ENCODE measurements at regions not wholly inside any gene's neighbourhood (a gene's known extent, or its start where the extent isn't known, plus 50 kb on each side); places are given as distances from the start of the nearest gene placed in this dataset.
"Not testable (repeated sequence)": the region's sequence is repeated elsewhere in the genome, so short reads cannot be mapped to it uniquely, and the experiment has no call there.

DNA sequence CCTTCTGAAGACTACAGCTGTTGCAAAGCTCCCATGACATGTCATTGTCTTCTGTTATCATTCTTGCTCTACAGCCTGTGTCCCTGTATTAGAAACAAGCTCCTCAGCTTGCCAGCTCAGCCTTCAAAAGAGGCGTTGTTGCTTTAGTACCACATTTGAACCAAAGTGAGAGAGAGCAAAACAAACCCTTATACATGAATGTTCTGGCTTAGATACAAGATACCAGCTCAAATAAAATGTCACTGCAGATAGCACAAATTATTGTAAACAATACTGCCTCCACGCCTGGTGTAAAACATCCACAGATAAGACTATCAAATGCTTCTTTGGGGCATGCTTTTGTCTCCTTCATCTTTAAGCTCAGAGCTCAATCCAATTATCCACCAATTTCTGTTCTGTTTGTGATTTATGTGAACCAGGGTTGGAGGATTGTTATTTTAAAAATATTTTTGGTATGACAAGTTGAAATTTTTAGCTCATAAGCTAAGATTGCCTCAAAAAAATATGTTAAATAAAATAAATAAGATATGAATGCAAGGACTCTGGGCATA lies 403.6 kb upstream of the CDIN1 start:
- DNase-seq (ENCODE audit: low read depth in 2 of 2): no peak

DNA sequence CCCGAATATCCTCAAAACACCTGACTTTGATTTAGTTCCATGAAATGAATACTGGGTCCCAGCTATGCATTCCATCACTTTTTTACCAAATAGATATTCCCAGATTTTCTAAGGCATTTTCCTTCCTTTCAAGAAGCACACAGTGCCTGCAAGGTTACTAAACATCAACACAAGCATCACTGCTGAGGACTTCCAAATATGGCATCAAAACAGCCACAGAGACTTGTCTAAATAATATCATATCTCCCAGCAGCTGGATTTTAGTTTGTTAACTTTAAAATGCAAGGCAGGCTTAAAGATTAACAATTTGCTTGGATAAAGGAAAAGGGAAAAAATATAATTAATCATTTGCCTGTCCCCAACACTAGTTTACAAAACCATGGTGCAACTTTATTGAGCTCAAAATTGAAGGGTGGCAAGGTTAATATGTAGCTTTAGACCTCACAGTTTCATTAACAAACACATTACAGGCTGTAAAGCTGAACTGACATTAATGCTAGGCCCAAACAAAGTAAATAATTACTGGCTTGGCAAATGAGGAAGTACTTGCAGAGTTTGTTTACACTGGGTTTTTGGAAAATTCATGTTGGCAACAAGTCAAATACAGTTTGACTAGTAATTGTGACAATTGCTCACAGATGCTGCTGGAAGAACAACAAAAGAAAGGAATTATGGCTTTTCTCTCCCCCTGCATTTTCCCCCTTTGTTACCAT lies 401.7 kb upstream of the CDIN1 start:
- DNase-seq (ENCODE audit: low read depth in 2 of 2): no peak

DNA sequence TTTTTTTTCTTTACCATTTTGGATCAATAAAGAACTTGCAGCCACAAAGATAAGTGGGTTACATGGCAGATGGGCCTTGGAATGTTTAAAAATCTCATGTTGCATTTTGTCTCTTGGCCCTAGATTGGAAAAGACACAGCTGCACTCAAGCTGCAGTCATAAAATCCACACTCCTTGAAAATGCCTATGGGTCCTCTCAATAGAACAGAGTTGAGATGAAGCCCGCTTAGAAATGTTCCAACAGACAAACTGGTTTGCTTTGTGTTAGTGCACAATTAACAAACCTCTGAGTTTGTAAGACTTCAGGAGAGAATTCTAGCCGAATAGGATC lies 401.2 kb upstream of the CDIN1 start:
- DNase-seq (ENCODE audit: low read depth in 2 of 2): no peak

DNA sequence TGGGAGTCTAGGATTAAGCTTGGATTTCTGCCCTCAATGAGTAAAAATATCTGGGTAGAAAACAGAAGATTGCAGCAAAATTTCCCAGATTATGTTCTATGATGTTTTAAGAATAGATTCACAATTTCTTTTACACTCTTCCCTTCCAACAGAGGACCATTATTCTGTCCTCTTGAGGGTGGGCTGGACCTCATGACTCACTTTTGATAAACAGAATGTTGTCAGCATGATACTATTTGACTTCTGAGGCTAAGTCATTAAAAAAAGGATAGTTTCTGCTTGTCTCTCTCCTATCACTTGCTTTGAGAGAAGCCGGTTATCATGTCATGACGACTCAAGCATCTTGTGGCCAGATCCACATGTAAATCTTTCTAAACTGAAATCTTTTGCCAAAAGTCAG lies 396.2 kb upstream of the CDIN1 start:
- DNase-seq (ENCODE audit: low read depth in 2 of 2): no peak

DNA sequence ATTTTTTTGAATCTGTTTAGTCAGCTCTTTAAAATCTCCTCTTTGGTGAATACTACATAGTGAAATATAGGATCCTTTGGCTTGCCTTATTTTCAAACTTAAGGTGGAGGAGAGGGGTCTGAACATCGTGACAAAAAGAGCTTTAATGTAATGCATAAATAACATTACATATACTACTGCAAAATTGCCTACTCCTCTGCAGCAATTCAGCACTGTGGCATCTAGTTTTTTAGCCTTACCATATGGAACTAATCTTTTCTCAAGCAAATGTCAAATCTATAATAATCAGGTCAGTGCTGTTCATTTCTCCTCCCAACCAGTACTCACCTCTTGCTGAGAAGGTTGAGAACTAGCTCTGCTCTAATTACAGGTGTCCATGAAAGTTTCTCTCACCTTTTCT lies 394.0 kb upstream of the CDIN1 start:
- DNase-seq (ENCODE audit: low read depth in 2 of 2): no peak

DNA sequence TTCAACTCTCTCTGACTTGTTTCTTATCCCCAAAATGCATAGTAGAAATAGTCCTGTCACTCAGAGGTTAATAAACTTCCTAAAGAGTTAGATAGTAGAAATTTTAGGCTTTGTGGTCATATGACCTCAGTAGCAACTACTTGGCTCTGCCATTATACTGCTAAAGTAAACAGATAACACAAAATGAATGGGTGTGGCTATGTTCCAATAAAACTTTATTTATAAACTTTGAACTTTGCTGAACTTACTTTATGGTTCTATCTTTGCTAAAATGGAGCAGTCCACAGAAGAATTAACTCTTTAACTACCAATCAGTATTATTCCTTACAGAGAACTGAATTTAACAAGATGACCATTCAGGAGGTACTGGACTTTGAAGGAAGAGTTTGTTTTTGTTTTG lies 393.6 kb upstream of the CDIN1 start:
- no peak for DNase-seq (ENCODE audit: low read depth in 2 of 2)

DNA sequence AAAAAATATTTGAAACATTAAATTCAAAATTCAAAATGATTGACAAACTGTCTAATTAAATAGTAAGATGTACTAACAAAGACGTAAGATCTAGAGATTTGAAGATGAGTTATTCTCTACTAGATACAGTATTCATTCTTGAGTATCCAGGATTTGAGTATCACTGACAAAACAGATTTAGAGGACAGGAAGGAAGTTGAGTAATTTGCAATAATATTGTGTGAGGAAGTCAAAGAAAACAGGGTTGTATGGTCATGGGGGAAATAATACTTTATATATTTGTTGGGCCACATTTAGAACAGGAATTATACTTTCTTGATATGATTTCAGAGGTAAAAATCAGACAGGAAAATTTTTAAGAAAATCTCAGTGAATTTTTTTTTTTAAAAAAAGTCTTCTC lies 393.1 kb upstream of the CDIN1 start:
- DNase-seq (ENCODE audit: low read depth in 2 of 2): no peak

DNA sequence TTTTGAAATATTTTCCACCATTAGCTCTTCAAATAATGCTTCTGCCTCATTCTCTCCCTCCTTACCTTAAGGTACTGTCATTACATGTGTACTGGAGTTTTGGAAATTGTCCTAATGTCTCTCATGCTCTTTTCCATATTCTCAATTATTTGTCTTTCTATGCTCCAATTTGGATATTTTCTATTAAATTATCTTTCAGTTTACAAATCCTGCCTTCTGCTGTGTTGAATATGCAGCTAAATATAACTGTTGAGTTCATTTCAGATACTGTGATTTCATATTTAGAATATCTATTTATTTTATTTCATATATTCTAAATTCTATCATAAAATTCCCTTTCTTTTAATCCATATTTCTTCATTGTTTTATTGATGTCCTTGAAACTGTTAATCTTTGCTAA lies 388.0 kb upstream of the CDIN1 start:
- DNase-seq (ENCODE audit: low read depth in 2 of 2): no peak

DNA sequence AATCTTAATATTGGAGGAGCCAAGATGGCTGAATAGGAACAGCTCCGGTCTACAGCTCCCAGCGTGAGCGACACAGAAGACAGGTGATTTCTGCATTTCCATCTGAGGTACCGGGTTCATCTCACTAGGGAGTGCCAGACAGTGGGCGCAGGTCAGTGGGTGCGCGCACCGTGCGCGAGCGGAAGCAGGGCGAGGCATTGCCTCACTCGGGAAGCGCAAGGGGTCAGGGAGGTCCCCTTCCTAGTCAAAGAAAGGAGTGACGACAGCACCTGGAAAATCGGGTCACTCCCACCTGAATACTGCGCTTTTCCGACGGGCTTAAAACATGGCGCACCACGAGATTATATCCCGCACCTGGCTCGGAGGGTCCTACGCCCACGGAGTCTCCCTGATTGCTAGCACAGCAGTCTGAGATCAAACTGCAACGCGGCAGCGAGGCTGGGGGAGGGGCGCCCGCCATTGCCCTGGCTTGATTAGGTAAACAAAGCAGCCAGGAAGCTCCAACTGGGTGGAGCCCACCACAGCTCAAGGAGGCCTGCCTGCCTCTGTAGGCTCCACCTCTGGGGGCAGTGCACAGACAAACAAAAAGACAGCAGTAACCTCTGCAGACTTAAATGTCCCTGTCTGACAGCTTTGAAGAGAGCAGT lies 383.9 kb upstream of the CDIN1 start:
- DNase-seq (ENCODE audit: low read depth in 2 of 2): not testable (repeated sequence)

DNA sequence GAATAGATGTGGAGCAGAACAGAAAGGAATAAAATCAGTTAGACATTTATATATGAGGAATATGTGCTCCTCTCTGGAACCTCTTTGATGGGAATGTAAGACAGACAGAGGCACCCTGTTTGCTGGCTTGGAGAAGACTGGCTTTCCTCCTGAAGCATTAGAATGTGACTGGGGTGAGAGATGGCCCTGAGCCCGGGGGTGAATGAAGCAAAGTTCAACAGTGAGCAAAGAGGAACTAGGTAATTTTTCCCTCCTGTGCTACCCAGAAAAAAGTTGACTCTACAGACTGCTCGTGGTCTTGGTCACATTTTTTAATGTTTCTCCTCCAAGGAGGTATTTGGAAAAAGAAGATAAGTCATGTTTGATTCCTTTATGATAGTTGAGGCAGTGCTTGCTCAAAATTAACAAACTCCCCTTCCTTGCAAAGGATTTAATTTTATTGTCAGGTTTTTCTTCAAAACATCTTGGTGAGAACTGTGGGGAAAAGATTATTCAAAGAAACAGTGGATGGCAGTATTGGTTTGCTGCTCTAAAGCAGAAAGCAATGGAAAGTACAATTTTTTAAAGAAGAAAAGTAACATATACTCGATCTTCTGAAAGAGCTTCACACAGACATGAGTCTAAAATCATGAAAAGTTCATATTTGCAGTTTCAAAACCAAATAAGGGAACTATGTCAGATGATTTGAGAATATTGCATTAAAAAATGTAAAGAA lies 370.4 kb upstream of the CDIN1 start:
- no peak for DNase-seq (ENCODE audit: low read depth in 2 of 2)

DNA sequence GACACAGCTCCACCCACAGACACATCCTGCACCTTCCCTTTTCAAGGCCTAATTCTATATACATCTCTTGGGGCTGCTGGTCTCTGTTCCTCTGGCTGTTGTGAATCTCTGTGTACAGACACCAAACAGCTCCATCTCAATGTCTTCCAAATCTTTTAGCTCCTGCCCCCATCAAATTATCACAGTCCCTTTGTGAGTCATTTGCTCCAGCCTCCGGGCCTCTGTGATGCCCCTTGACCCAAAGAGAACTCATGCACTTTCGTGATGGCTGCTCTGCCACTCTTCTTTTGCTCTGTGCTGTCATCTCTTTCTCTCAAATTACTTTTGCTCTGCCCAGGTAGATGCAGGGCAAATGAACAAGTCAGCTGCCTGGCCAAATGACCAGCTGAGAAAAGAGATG lies 369.0 kb upstream of the CDIN1 start:
- no peak for DNase-seq (ENCODE audit: low read depth in 2 of 2)

DNA sequence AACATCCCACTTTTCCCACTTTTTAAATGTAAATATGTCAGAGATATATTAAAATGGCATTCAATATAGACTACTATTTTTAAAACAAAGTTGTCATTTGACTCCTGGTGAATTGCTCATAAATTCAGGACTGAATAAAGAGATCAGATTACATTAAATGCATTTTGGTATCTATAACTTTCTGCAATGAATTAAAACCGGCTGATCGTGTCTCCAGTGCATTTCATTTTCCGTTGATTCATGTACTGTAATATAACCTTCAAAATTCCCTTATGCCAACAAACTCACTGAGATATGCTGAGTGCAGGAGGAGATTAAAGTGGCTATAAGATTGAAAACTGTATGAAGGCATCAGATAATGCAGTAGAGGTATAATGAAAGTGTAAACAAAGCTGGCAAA lies 361.1 kb upstream of the CDIN1 start:
- no peak for DNase-seq (ENCODE audit: low read depth in 2 of 2)

DNA sequence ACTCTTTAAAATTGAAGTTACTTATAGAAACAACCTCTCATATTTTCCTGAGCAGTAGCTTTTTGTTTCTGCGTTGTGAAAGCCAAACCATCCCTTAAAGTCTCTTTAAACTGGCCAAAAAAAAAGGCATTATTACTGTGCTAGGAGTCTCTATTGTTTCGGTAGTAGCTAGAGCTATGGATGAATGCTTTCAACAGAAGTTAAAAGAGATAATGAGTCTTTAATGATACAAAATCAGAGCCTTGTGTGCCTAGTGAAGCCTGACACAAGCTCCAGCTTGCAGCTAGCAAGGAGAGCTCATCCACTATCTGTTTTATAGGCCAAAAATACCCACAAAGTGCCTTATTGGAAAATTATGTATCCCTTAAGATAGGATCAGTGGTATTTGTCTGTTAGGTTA lies 360.4 kb upstream of the CDIN1 start:
- DNase-seq (ENCODE audit: low read depth in 2 of 2): no peak

DNA sequence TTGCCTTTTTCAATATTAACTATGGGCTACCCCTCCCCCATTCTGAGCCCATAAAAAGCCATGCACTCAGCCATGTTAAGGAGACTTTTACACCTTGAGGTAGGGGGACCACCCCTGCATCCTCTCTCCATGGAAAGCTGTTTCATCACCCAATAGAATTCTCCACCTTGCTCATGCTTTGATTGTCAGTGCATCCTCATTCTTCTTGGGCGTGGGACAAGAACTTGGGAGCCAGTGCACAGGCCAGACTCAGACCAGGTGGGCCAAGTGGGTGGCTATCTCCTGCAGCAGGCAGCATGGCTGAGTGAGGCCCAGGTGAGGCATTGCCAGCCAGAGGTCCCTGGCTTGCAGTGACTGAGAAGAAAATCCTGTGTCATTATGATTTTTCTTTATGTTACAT lies 357.4 kb upstream of the CDIN1 start:
- no peak for DNase-seq (ENCODE audit: low read depth in 2 of 2)

DNA sequence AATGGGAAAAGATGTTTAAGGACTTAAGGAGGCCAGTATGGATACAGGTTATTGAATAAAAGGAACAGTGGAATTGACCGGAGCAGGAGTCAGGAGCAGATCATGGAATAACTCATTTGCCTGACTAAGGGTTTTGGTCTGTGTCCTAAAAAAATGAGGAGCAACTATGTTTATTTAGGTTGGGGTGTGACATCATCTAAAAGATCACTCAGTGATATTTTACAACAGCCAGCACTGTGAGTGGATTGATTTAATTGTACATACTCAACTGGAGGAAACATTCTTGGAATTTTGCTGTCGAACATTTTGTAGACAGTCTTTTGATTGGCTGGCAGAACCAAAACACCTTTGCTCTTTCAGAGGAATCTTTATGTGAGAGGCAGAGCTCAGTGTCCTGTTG lies 348.6 kb upstream of the CDIN1 start:
- DNase-seq (ENCODE audit: low read depth in 2 of 2): no peak

DNA sequence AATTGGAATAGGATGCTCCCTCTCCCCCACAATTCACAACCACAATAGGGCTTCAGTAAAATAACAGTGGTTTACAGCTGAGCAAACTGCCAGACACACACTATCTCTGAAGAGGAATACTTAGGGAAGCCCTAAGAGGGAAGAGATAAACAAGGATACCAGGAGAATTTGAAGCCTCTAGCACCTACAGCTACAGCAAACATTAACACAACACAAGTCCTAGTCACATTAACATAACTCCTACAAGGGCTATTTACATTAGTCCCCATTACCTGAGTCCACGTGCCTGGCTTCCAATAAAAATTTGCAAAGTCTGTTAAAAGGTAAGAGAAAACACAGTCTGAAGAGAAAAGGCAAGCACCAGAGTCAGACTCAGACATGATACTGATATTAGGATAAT lies 346.9 kb upstream of the CDIN1 start:
- no peak for DNase-seq (ENCODE audit: low read depth in 2 of 2)

DNA sequence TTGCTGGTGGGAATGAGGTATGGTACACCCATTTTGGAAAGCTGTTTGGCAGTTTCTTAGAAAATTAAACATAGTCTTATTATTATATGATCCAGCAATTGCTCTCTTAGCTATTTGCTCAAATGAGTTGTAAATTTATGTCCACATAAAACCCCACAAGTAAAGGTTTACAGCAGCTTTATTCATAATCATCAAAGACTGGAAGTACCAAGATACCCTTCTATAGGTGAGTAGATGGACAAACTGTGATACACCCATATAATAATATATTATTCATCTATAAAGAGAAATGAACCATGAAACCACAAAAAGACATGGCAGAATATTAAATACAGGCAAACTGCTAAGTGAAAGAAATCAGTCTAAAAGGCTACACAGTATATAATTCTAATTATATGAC lies 344.7 kb upstream of the CDIN1 start:
- DNase-seq (ENCODE audit: low read depth in 2 of 2): no peak

DNA sequence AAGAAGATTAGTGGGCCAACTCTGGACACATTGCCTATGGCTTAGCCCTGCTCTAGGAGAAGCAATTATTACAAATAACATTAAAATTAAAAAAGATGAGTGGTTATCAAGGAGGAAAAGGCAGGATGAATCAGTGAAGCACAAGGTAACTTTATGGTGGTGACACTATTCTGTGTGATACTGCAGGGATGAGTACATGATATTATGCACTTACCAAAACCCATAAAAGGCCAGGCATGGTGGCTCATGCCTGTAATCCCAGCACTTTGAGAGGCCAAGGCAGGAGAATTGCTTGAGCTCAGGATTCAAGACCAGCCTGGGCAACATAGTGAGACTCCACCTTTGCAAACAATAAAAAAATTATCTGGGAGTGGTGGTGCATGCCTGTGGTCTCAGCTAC lies 344.3 kb upstream of the CDIN1 start:
- DNase-seq (ENCODE audit: low read depth in 2 of 2): no peak

DNA sequence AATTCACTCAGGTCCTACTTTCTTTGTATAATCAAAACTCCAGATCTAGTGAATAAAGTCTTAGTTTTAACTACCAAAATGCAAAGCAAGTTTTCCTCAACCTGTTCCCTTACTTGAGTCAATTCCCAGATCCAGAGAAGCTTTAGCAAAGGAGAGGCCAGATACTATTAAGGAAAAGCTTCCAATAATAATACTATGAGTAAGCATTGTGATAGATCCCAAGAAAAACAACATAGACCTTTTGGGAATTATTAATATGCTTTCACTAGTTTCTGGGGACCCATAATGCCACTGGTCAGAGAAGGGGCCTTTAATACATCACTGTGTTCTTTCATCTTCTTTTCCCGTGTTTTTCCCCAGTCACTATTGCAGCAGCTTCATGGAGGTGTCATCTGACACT lies 339.9 kb upstream of the CDIN1 start:
- DNase-seq (ENCODE audit: low read depth in 2 of 2): no peak

DNA sequence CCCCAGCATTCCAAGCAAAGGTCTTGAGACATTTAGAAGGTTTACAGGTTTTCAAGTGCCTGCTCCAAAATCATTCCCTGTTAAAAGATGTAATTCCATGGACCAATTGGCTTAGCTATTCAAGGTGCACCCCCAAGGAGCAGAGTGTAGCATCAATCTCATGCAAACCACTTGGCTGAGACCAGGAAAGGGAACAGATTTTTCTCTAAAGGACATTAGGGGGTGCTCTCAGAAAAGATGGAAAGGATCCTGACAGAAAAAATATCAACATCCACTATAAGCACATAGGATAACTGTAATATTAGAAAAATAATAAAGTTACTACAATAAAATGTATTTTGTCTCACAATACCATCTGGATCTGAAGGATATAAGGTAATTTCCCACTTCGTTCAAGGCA lies 328.0 kb upstream of the CDIN1 start:
- DNase-seq (ENCODE audit: low read depth in 2 of 2): no peak

DNA sequence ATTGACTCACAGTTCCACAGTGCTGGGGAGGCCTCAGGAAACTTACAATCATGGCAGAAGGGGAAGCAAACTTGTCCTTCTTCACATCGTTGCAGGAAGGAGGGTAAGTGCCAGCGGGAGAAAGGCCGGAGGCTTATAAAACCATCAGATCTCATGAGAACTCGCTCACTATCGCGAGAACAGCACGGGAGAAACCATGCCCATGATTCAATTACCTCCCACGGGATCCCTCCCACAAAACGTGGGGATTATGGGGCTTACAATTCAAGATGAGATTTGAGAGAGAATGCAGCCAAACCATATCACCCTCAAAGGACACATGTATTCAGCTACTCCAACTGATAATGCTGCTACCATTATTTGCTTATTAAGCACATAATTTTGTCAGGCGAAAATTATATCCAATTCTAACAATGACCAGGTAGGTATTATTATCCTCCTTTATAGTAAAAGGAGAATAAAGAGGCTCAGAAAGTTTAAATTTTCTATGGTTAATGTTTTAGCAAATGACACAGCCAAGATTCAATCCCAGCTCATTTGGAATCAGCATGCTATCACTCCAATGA lies 327.2 kb upstream of the CDIN1 start:
- no peak for DNase-seq (ENCODE audit: low read depth in 2 of 2)

DNA sequence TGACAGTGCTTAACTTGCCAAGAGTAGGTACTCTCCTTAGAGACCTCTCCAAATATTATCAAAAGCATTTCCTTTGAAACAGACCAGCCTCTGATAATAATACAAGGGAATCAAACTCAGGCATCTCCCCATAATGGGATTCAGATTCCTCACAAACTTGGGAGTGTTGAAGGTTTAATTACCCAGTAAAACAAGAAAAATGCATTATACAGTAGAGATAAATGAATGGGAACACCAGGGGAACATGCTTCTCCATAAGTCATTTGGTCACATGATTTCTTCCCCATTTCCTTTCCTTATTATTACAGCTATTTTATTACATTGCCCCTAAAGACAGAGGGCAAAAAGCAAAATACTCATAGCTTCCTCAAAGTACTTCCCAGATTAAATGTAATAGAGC lies 325.0 kb upstream of the CDIN1 start:
- DNase-seq (ENCODE audit: low read depth in 2 of 2): no peak

DNA sequence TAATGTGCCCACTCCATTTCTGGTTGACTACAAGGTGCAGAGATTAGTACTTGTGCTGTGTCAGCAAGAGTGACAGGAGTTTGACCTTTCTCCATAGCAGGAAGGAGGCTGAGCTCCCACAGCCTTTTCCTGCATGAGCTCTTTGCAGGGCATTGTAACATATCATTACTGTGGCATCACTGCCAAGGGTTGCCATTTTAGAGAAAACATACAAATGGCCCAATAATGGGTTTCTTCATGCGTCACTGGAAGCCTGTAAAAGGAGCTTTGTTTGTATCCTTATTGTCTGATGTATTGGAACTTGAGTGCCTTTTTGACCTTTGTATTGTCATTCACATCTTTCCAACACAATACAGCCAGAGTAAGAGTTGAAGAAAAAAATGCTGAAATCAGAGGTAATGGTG lies 323.0 kb upstream of the CDIN1 start:
- no peak for DNase-seq (ENCODE audit: low read depth in 2 of 2)

Measured in stimulated activated CD8-positive, alpha-beta memory T cell treated with anti-CD3 and anti-CD28 coated beads, Interleukin-2, amount 100 ng/mL, for 48 hours (primary cell).